IMR-90 (cell line): ENCODE measurements at regions not wholly inside any gene's neighbourhood (a gene's known extent, or its start where the extent isn't known, plus 50 kb on each side); places are given as distances from the start of the nearest gene placed in this dataset.

Source experiments
- ATAC-seq: fragments of 200-7000 bp; cut with Tn5 transposase; 2 replicates; pipeline ENCODE4 v1.9.1; 2020; ENCODE audit warnings: low read depth, mild to moderate bottlenecking, moderate library complexity
- BruUV-seq: library from RNA; stranded (reverse); fragments of 400-500 nt; replicated peaks from 2 replicates; lab custom pipeline; 2021; lab: Mats Ljungman, UMichigan
- CTCF ChIA-PET: fragments of 300-600 bp; formaldehyde crosslinking; extraction: SDS; loops from one replicate; lab custom pipeline; 2021; ENCODE audit warnings: antibody characterized with exemption; lab: Yijun Ruan, JAX
- POLR2A ChIA-PET: fragments of 300-600 bp; sonication (Branson Sonifier 250); formaldehyde crosslinking; loops from one replicate; lab custom pipeline; 2022; ENCODE audit warnings: antibody characterized with exemption; ENCODE audit not compliant: unreplicated experiment; lab: Charles Lee
- DNase-seq: peaks from one replicate; pipeline ENCODE4 v3.0.0; 2013
- H2AFZ ChIP-seq: replicated peaks from 2 replicates; pipeline ENCODE3; 2013; ENCODE audit warnings: low read length, mild to moderate bottlenecking; ENCODE audit not compliant: poor library complexity
- H2AK5ac ChIP-seq: 2 replicates; pipeline ENCODE4 v1.6.1; 2013; ENCODE audit warnings: low read depth, low read length, inconsistent platforms
- H2AK9ac ChIP-seq: replicated peaks from 2 replicates; pipeline ENCODE3; 2013; ENCODE audit warnings: mild to moderate bottlenecking, low read depth, low read length, moderate library complexity; ENCODE audit not compliant: poor library complexity
- H2BK120ac ChIP-seq: 2 replicates; pipeline ENCODE4 v1.6.1; 2013; ENCODE audit warnings: low read depth, low read length, inconsistent platforms
- H2BK15ac ChIP-seq: 3 replicates; pipeline ENCODE4 v1.6.1; 2013; ENCODE audit warnings: low read depth, low read length, inconsistent platforms
- H2BK20ac ChIP-seq: 2 replicates; pipeline ENCODE4 v1.6.1; 2013; ENCODE audit warnings: low read depth, mild to moderate bottlenecking, inconsistent platforms, low read length, moderate library complexity
- H2BK5ac ChIP-seq: 2 replicates; pipeline ENCODE4 v1.6.1; 2013; ENCODE audit warnings: mild to moderate bottlenecking, low read depth, low read length, inconsistent platforms; ENCODE audit not compliant: poor library complexity, severe bottlenecking
- H3K14ac ChIP-seq: replicated peaks from 2 replicates; pipeline ENCODE4 v1.6.1; 2013; ENCODE audit warnings: low read depth, low read length, inconsistent platforms
- H3K18ac ChIP-seq: 2 replicates; pipeline ENCODE4 v1.6.1; 2013; ENCODE audit warnings: low read depth, low read length, control low read depth
- H3K23ac ChIP-seq: 2 replicates; pipeline ENCODE4 v1.6.1; 2013; ENCODE audit warnings: low read depth, low read length, inconsistent platforms
- H3K27ac ChIP-seq: 2 replicates; pipeline ENCODE4 v1.5.1; 2013; ENCODE audit warnings: mild to moderate bottlenecking, control low read depth, low read length; ENCODE audit not compliant: insufficient read depth
- H3K27me3 ChIP-seq: 2 replicates; pipeline ENCODE4 v1.6.1; 2013; ENCODE audit warnings: low read length; ENCODE audit not compliant: control insufficient read depth, insufficient read depth
- H3K36me3 ChIP-seq: 2 replicates; pipeline ENCODE4 v1.6.1; 2013; ENCODE audit warnings: low read length, mixed read lengths; ENCODE audit not compliant: control insufficient read depth, insufficient read depth
- H3K4ac ChIP-seq: 2 replicates; pipeline ENCODE4 v1.6.1; 2013; ENCODE audit warnings: low read depth, low read length, inconsistent platforms
- H3K4me1 ChIP-seq: 2 replicates; pipeline ENCODE4 v1.6.1; 2013; ENCODE audit warnings: low read length, mixed read lengths; ENCODE audit not compliant: control insufficient read depth, insufficient read depth
- H3K4me2 ChIP-seq: 2 replicates; pipeline ENCODE4 v1.6.1; 2013; ENCODE audit warnings: low read depth, mild to moderate bottlenecking, control low read depth, low read length, moderate library complexity
- H3K4me3 ChIP-seq: 2 replicates; pipeline ENCODE4 v1.5.1; 2013; ENCODE audit warnings: low read depth, mild to moderate bottlenecking, control low read depth, low read length, moderate library complexity; ENCODE audit not compliant: insufficient read depth
- H3K56ac ChIP-seq: 2 replicates; pipeline ENCODE4 v1.6.1; 2013; ENCODE audit warnings: low read length, inconsistent platforms; ENCODE audit not compliant: insufficient read depth; ENCODE audit errors: extremely low read depth
- H3K79me1 ChIP-seq, 2 experiments: 2 replicates each; pipeline ENCODE4 v1.6.1; 2013; ENCODE audit warnings: low read length in 2 of 2, inconsistent platforms in 1 of 2, low read depth in 1 of 2
- H3K9ac ChIP-seq: 2 replicates; pipeline ENCODE4 v1.6.1; 2013; ENCODE audit warnings: low read depth, low read length, control low read depth
- H3K9me1 ChIP-seq: 2 replicates; pipeline ENCODE4 v1.6.1; 2013; ENCODE audit warnings: low read length, inconsistent platforms; ENCODE audit not compliant: insufficient read depth
- H3K9me3 ChIP-seq: 2 replicates; pipeline ENCODE4 v1.6.1; 2013; ENCODE audit warnings: low read length; ENCODE audit not compliant: control insufficient read depth, insufficient read depth
- H4K20me1 ChIP-seq: 2 replicates; pipeline ENCODE4 v1.6.1; 2013; ENCODE audit warnings: low read length, inconsistent platforms; ENCODE audit not compliant: insufficient read depth
- H4K5ac ChIP-seq: 2 replicates; pipeline ENCODE4 v1.6.1; 2013; ENCODE audit warnings: mild to moderate bottlenecking, low read depth, low read length, control low read depth
- H4K8ac ChIP-seq, 2 experiments: 2 replicates each; pipeline ENCODE4 v1.6.1; 2013; ENCODE audit warnings: low read depth in 2 of 2, low read length in 2 of 2, control low read depth in 1 of 2, inconsistent platforms in 1 of 2
- H4K91ac ChIP-seq: 2 replicates; pipeline ENCODE4 v1.6.1; 2013; ENCODE audit warnings: low read depth, low read length, inconsistent platforms; ENCODE audit not compliant: insufficient read depth
- BHLHE40 ChIP-seq: fragments of 150-350 bp; IDR thresholded peaks from 2 replicates; pipeline ENCODE4 v1.6.1; 2016; ENCODE audit warnings: mild to moderate bottlenecking, low read depth, low read length
- CEBPB ChIP-seq: IDR thresholded peaks from 2 replicates; pipeline ENCODE4 v1.6.1; 2012; ENCODE audit warnings: low read depth, low read length, improper control_type of control experiment
- CHD1 ChIP-seq: IDR thresholded peaks from 2 replicates; pipeline ENCODE4 v1.6.1; 2012; ENCODE audit warnings: low read depth, low read length, improper control_type of control experiment
- ELK1 ChIP-seq: fragments of 150-350 bp; IDR thresholded peaks from 2 replicates; pipeline ENCODE4 v1.6.1; 2016; ENCODE audit warnings: low read depth, mild to moderate bottlenecking, low read length, moderate library complexity, borderline replicate concordance
- FOS ChIP-seq: fragments of 150-350 bp; IDR thresholded peaks from 2 replicates; pipeline ENCODE4 v1.6.1; 2016; ENCODE audit warnings: low read depth, low read length
- MAFK ChIP-seq: IDR thresholded peaks from 2 replicates; pipeline ENCODE4 v1.6.1; 2012; ENCODE audit warnings: low read depth, low read length, improper control_type of control experiment
- MXI1 ChIP-seq: IDR thresholded peaks from 2 replicates; pipeline ENCODE4 v1.6.1; 2012; ENCODE audit warnings: low read depth, mild to moderate bottlenecking, low read length, moderate library complexity, borderline replicate concordance
- NFE2L2 ChIP-seq: fragments of 150-350 bp; IDR thresholded peaks from 2 replicates; pipeline ENCODE4 v1.6.1; 2016; ENCODE audit warnings: low read depth, mild to moderate bottlenecking, low read length
- POLR2A ChIP-seq: IDR thresholded peaks from 2 replicates; pipeline ENCODE4 v1.6.1; 2012; ENCODE audit warnings: mild to moderate bottlenecking, low read depth, low read length
- RAD21 ChIP-seq: IDR thresholded peaks from 2 replicates; pipeline ENCODE4 v1.6.1; 2012; ENCODE audit warnings: low read length, improper control_type of control experiment
- RCOR1 ChIP-seq: IDR thresholded peaks from 2 replicates; pipeline ENCODE4 v1.6.1; 2012; ENCODE audit warnings: mild to moderate bottlenecking, low read length, improper control_type of control experiment; ENCODE audit not compliant: insufficient replicate concordance
- RFX5 ChIP-seq: IDR thresholded peaks from 2 replicates; pipeline ENCODE4 v1.8.0; 2012; ENCODE audit warnings: low read depth, mild to moderate bottlenecking, low read length, moderate library complexity
- WGBS, 2 experiments: methylation state at CpG; one replicate each; pipeline versions ENCODE4 v1.1.5 to v1.1.7; 2013; ENCODE audit warnings: missing lambda C conversion rate in 2 of 2; ENCODE audit not compliant: insufficient read length in 1 of 2; ENCODE audit errors: extremely low coverage in 2 of 2; 5-methylcytosine and 5-hydroxymethylcytosine counted together
- dilution Hi-C: fragments of 300-500 bp; cut with HindIII; formaldehyde crosslinking; loops from one replicate; pipeline ENCODE4 v1.14.3; 2018; ENCODE audit warnings: low sequenced_read_pairs; ENCODE audit not compliant: unreplicated experiment
- in situ Hi-C: fragments of 300-500 bp; cut with MboI; formaldehyde crosslinking; loops from 3 replicates; pipeline ENCODE4 v1.14.3; 2019; ENCODE audit warnings: low sequenced_read_pairs, inconsistent platforms, mixed read lengths
- intact Hi-C: fragments of 100-400 bp; cut with micrococcal nuclease; formaldehyde crosslinking; loops from 2 replicates; pipeline ENCODE4 v1.10.0; 2022
- TF ChIP-seq, protein P1 (sequence below): conservative IDR thresholded peaks from 2 replicates; pipeline ENCODE4 v1.5.1; 2012; ENCODE audit warnings: mild to moderate bottlenecking, low read depth, low read length, improper control_type of control experiment
- TF ChIP-seq, protein P2 (sequence below): fragments of 150-350 bp; IDR thresholded peaks from 2 replicates; pipeline ENCODE4 v1.6.1; 2017; ENCODE audit warnings: mild to moderate bottlenecking, antibody characterized with exemption, low read length, low read depth

DNA sequence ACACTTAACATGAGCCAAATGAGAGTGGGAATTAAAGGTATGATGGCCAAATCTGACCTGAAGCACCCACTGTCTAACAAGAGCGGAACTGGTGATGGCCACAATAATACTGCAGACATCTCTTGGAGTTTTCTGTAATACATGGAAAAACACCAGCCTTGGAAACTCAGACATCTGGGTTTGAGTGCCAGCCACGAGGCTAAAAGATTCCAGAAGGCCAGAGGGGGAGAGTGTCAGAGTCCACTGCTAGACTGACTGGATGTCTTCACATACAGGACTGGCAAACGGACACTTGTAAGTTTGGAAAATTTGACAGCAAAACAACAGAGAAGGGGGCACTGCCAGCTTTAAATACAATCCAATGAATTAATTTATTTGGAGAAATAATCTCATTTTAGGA, 175.1 kb downstream of the ADSS2 start:
- no peaks in the 10 kb centered on the region for H3K9me3 ChIP-seq
- no peak overlapping the region for H3K27ac ChIP-seq
- BruUV-seq = no TSS peak
- H3K4ac ChIP-seq = no peak overlapping the region
- H3K9ac ChIP-seq = no peak overlapping the region
- no peak overlapping the region for H4K91ac ChIP-seq
- WGBS, 2 experiments = no CpG with 5 or more reads among the region's 3 CpGs
- no peak overlapping the region for H3K4me2 ChIP-seq
- no peak overlapping the region for H2AK9ac ChIP-seq
- peaks cover 11% of the 10 kb centered on the region for H3K9me1 ChIP-seq
- intact Hi-C loops = no loop called here
- no peak overlapping the region for H4K8ac ChIP-seq
- no peak for ATAC-seq
- dilution Hi-C loops = no loop called here
- H3K4me3 ChIP-seq = no peak overlapping the region
- no peak overlapping the region for H2AFZ ChIP-seq
- in situ Hi-C loops = loop anchor here (10.0 to 25.0 kb wide), 2 partner anchors 432 to 789 kb away; no protein-coding TSS in a partner anchor
- H2BK20ac ChIP-seq = no peak overlapping the region
- TF ChIP-seq RAD21 = no peak
- TF ChIP-seq NFE2L2 = no peak
- TF ChIP-seq, protein P1, sequence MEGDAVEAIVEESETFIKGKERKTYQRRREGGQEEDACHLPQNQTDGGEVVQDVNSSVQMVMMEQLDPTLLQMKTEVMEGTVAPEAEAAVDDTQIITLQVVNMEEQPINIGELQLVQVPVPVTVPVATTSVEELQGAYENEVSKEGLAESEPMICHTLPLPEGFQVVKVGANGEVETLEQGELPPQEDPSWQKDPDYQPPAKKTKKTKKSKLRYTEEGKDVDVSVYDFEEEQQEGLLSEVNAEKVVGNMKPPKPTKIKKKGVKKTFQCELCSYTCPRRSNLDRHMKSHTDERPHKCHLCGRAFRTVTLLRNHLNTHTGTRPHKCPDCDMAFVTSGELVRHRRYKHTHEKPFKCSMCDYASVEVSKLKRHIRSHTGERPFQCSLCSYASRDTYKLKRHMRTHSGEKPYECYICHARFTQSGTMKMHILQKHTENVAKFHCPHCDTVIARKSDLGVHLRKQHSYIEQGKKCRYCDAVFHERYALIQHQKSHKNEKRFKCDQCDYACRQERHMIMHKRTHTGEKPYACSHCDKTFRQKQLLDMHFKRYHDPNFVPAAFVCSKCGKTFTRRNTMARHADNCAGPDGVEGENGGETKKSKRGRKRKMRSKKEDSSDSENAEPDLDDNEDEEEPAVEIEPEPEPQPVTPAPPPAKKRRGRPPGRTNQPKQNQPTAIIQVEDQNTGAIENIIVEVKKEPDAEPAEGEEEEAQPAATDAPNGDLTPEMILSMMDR = no peak
- no peak for TF ChIP-seq FOS
- TF ChIP-seq POLR2A = no peak
- TF ChIP-seq RFX5 = no peak
- no peak for TF ChIP-seq ELK1
- no peak for TF ChIP-seq RCOR1
- no peak for TF ChIP-seq MXI1
- TF ChIP-seq MAFK = no peak
- no peak for TF ChIP-seq CHD1
- no peak for TF ChIP-seq BHLHE40
- TF ChIP-seq CEBPB = no peak
- TF ChIP-seq, protein P2, sequence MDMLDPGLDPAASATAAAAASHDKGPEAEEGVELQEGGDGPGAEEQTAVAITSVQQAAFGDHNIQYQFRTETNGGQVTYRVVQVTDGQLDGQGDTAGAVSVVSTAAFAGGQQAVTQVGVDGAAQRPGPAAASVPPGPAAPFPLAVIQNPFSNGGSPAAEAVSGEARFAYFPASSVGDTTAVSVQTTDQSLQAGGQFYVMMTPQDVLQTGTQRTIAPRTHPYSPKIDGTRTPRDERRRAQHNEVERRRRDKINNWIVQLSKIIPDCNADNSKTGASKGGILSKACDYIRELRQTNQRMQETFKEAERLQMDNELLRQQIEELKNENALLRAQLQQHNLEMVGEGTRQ = no peak
- H3K56ac ChIP-seq = no peak overlapping the region
- H3K18ac ChIP-seq = no peak overlapping the region
- H3K23ac ChIP-seq = no peak overlapping the region
- H2BK5ac ChIP-seq = no peak overlapping the region
- H4K5ac ChIP-seq = no peak overlapping the region
- H3K27me3 ChIP-seq = no peaks in the 10 kb centered on the region
- no peaks in the 10 kb centered on the region for H3K36me3 ChIP-seq
- no peak overlapping the region for H3K14ac ChIP-seq
- H3K79me1 ChIP-seq = no peaks in the 10 kb centered on the region
- H2BK15ac ChIP-seq = no peak overlapping the region
- ChIA-PET CTCF (no interaction called here), POLR2A (no interaction called here)
- DNase-seq = no peak
- H2AK5ac ChIP-seq = peak overlapping the region; percentile 20; the same call in 1 of the 2 replicates
- H3K4me1 ChIP-seq = peaks cover 14% of the 10 kb centered on the region; the same call in 1 of the 2 replicates
- H2BK120ac ChIP-seq = 0 out of 2 replicates have a peak overlapping the region, but pooled peaks have one; percentile 17
- H4K20me1 ChIP-seq = 0 out of 2 replicates have a peak, but pooled peaks cover 4% of the 10 kb centered on the region
